ENCODE measurements at regions not wholly inside any gene's neighbourhood (a gene's known extent, or its start where the extent isn't known, plus 50 kb on each side); places are given as distances from the start of the nearest gene placed in this dataset.

- no peak for TF ChIP-seq CTCF (IDR thresholded peaks at IDR 0.05)
- TF ChIP-seq EP300 (IDR thresholded peaks at IDR 0.05; ENCODE audit: low read depth) = no peak
Measured at GRCh38 chr21:27062443-27062842, 95.6 kb upstream of the ADAMTS5 start.

Data from transverse colon (tissue), 3 donors.